Renal cortical epithelial cell (primary cell): ENCODE measurements at regions not wholly inside any gene's neighbourhood (a gene's known extent, or its start where the extent isn't known, plus 50 kb on each side); places are given as distances from the start of the nearest gene placed in this dataset.
A peak's percentile ranks its signal among the peaks of the same experiment; 100 is the strongest.

Experiments
- DNase-seq: peaks from one replicate; pipeline ENCODE4 v3.0.0-alpha.2; 2011; ENCODE audit warnings: low read depth

- DNase-seq, result no peak
These were observed 86.4 kb upstream of the ALDH1L1 start for GRCh38 chr3:126266850-126267168.

GRCh38 chr3:126266291-126266840 lies 86.0 kb upstream of the ALDH1L1 start:
- DNase-seq, result peak; percentile 32

GRCh38 chr3:126264952-126265351 lies 84.6 kb upstream of the ALDH1L1 start:
- DNase-seq, result no peak

- DNase-seq, result no peak
These were observed 84.0 kb upstream of the ALDH1L1 start for GRCh38 chr3:126264381-126264780.

- no peak for DNase-seq
These were observed 83.6 kb upstream of the ALDH1L1 start for GRCh38 chr3:126263971-126264370.

DNA sequence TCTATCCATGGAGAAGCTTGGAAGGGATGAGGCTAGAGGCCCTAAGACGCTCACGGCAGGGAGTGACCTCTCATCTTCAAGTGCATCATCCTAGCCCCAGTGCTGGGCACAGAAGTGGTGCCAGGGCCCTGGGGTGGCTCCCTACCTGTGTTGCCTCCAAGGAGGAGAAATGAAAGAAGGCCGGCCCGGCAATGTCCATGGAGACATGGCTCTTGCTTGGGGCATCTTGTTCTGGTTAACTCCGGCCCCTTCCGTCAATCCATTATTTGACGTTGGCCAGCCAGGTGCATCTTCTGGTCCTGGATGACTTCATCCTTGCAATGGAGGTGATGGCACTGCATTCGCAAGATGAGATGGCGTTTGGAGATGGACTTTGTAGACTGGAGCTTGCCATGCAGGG lies 83.2 kb upstream of the ALDH1L1 start:
- no peak for DNase-seq

DNA sequence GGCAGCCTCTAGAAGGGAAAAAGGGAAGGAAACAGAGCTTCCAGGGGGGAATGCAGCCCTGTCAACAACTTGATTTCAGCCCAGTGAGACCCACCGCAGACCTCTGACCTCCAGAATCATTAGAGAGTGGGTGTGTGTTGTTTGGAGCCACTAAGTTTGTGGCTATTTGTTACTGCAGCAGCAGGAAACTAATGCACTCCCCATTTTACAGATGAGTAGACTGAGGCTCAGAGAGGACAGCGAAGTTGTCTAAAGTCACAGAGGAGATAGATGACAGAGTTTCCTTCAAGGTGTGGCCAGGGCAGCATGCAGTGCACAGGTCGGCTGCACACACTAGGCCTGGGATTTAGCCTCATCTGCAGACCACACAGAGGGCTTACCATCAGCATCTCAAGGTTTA lies 81.8 kb upstream of the ALDH1L1 start:
- DNase-seq, result no peak

DNA sequence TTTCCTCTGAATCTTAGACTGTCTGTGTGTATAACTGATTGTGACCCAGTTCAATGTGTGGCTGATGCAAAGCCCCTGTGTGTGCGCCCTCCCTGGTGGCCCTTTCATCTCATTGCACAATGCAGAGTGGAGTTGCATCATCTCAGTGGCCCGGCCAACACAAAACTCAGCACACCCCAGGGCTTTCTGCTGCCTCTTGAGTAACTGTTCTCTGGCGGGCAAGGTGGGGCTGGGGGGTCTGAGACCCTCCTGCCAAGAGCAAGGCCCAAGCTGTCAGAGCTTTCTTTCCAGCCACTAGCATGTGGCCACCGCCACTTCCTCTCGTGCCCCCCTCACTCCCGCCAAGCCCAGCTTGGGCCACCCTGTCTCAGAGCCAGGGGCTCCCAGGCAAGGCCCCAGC lies 80.7 kb upstream of the ALDH1L1 start:
- peak; percentile 59 for DNase-seq

DNA sequence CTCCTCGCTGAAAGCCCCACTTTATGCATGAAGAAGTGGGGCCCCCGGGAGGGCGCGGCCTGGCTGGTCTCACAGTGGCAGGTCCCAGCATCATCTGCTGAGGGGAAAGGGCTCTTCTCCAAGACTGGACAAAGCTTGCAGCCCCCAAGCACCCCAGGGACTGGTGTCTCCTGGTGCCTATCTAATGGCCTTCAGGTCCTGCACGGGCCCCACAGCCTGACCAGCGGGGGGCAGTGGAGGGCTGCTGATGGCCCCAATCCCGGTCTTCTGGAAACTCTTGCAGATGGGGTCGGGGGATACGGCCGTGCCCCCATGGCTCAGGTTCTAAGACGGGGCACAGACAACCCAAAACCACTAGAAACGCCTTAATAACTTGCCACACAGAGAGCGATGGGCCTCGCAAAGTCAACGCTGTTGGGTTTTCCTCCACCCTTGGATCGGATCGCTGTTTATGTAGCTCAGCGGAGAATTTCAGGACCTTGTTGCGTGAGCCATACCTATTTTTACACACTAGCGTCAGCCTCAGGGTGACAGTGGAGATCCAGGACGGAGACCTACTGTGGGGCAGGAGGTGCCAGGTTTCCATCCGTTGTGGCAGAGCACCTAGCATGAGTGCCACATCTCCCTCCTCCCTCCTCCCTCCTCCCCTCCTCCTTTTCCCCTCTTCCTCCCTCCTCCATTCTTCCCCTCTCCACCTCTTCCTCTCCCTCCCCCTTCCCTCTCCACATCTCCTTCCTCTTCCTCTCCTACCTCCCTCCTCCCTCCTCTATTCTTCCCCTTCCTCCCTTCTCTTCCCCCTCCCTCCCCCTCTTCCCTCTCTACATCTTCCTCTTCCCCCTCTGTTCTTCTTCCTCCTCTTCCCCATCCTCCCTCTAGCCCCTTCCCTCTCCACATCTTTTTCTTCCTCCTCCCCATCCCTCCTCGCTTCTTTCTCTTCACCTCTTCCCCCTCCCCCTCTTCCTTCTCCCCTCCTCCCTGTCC lies 79.3 kb upstream of the ALDH1L1 start:
- DNase-seq, result no peak

- no peak for DNase-seq
These were observed 78.3 kb upstream of the ALDH1L1 start for GRCh38 chr3:126258670-126259069.

- no peak for DNase-seq
These were observed 77.6 kb upstream of the ALDH1L1 start for GRCh38 chr3:126257984-126258383.

GRCh38 chr3:126257174-126257573 lies 76.8 kb upstream of the ALDH1L1 start:
- DNase-seq, result no peak

DNA sequence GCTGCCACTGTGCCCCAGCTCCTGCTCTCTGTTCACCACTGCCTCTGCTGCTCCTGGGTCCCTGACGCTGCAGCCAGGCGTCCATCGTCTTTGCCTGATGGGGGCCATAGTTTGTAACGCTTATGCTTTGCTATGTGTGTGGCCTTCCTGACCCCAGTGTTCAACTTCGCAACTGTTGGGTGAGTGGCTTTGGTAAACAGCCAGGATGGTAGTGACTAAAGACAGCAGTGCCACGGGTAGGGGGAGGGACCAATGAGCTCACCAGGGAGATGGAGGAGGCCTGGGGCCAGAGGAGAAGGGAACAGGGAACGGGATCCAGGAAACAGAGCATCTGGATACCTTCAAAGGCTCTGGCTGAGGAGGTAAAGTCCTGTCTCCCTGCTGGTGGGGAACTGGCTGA lies 75.9 kb upstream of the ALDH1L1 start:
- no peak for DNase-seq

GRCh38 chr3:126253072-126253471 lies 72.7 kb upstream of the ALDH1L1 start:
- no peak for DNase-seq

- DNase-seq, result no peak
These were observed 72.0 kb upstream of the ALDH1L1 start for GRCh38 chr3:126252373-126252772.

DNA sequence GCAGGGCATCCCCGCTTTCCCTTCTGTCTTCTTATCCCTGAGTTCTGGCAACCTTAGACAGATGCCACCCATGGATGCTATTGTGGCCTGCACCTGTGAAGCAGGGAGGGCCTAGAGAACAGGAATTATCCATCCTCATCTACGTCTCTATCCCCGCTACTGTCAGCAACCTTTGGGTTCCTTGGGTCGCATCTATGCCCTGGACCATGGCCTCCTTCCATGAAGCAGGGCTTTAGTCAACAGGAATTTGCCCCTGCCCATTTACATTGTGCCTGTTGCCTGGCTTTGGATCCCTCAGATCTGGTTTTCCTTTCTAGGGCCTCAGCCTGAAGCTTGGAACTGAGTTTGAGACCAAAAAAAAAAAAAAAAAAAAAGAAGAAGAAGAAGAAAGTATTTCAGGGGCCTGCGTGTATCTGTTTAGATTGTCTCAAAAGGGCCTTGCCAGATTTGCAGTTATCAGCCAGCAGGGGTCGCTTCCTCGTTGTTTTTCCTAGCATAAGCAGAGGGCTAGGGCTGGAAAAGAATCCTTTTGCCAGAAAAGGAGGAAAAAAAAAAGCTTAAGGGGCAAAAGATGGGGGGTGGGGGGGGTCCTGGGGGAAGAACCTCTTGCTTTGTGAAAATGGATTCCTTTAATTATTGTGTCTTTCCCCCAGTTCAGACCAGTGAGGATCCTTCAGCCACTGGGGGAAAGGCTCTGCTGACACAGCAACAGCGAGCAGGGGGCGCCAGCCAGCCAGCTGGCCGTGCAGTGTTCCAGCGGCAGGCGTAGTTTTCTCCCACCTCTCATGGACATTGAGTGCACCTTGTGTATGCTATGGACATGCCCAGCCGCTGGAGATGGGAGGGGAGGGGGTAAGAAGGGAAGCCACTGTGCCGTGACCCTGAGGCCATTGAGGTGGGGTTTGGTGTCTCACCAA lies 65.7 kb upstream of the ALDH1L1 start:
- DNase-seq, result peak; percentile 38
